Kidney (tissue), 13 donors: ENCODE measurements at regions not wholly inside any gene's neighbourhood (a gene's known extent, or its start where the extent isn't known, plus 50 kb on each side); places are given as distances from the start of the nearest gene placed in this dataset.

ENCODE experiments used
- DNase-seq, 5 donors: peaks; one replicate each; pipeline ENCODE4 v3.0.0-alpha.2; 2013 to 2020
- FAIRE-seq: peaks from 2 replicates; lab custom pipeline; 2012; peaks lifted over from hg19 to GRCh38; lab: Jason Lieb, UNC
- H3K27ac ChIP-seq, 2 donors: one replicate each; pipeline ENCODE4 v1.7.0; 2013; ENCODE audit warnings: low read depth in 2 of 2, low read length in 2 of 2, inconsistent platforms in 1 of 2
- H3K27me3 ChIP-seq: one replicate; pipeline ENCODE4 v1.7.1; 2013; ENCODE audit warnings: low read length, inconsistent platforms; ENCODE audit not compliant: control insufficient read depth, insufficient read depth
- H3K36me3 ChIP-seq, 3 donors: one replicate each; pipeline versions ENCODE4 v1.7.0 to v1.7.1; 2013; ENCODE audit warnings: low read length in 3 of 3, control low read depth in 1 of 3, inconsistent platforms in 1 of 3; ENCODE audit not compliant: insufficient read depth in 3 of 3, control insufficient read depth in 2 of 3
- H3K4me1 ChIP-seq, 3 donors: one replicate each; pipeline versions ENCODE4 v1.7.0 to v1.7.1; 2013; ENCODE audit warnings: low read length in 3 of 3, inconsistent platforms in 1 of 3, low read depth in 1 of 3; ENCODE audit not compliant: control insufficient read depth in 2 of 3, insufficient read depth in 2 of 3
- H3K4me3 ChIP-seq, 3 donors: one replicate each; pipeline versions ENCODE4 v1.7.0 to v1.8.1; 2013; ENCODE audit warnings: low read length in 3 of 3, control low read depth in 1 of 3, inconsistent platforms in 1 of 3
- H3K9ac ChIP-seq, 3 donors: one replicate each; pipeline versions ENCODE4 v1.7.0 to v1.7.1; 2013; ENCODE audit warnings: low read length in 3 of 3, control low read depth in 1 of 3, inconsistent platforms in 1 of 3
- H3K9me3 ChIP-seq, 3 donors: one replicate each; pipeline versions ENCODE4 v1.7.0 to v1.7.1; 2013; ENCODE audit warnings: low read length in 3 of 3, control low read depth in 1 of 3, inconsistent platforms in 1 of 3; ENCODE audit not compliant: control insufficient read depth in 2 of 3, insufficient read depth in 1 of 3
- CTCF ChIP-seq: IDR thresholded peaks from 3 replicates; pipeline ENCODE4 v1.5.1; 2012; ENCODE audit warnings: mild to moderate bottlenecking, moderate library complexity, borderline replicate concordance; ENCODE audit not compliant: insufficient read depth; ENCODE audit errors: extremely low read depth
- intact Hi-C: fragments of 100-400 bp; cut with DNase I; formaldehyde crosslinking; loops from one replicate; pipeline ENCODE4 v1.11.1; 2022
- donor health status: control.
- donor health status: control.
- donor health status: control.
- donor health status: control.
- donor health status: control.
- donor health status: DM: yes; HTN: yes; CAD: no.
- donor health status: Normal renal cell carcinoma (clear cell type).

GRCh38 chr12:78697817-78698415 lies 166.7 kb upstream of the SYT1 start:
- no peaks in the 10 kb centered on the region for H3K27me3 ChIP-seq
- no peak overlapping the region for H3K9ac ChIP-seq
- intact Hi-C loops = no loop called here
- no peak overlapping the region for H3K27ac ChIP-seq
- no peaks in the 10 kb centered on the region for H3K9me3 ChIP-seq
- DNase-seq (no peak), FAIRE-seq (peak; percentile 89)
- no peak for TF ChIP-seq CTCF
- no peak overlapping the region for H3K4me3 ChIP-seq
- no peaks in the 10 kb centered on the region for H3K4me1 ChIP-seq
- H3K36me3 ChIP-seq = no peaks in the 10 kb centered on the region

GRCh38 chr12:78698747-78699146 lies 165.8 kb upstream of the SYT1 start:
- H3K4me1 ChIP-seq = no peaks in the 10 kb centered on the region
- intact Hi-C loops = no loop called here
- no peaks in the 10 kb centered on the region for H3K36me3 ChIP-seq
- DNase-seq (no peak), FAIRE-seq (no peak)
- H3K27ac ChIP-seq = no peak overlapping the region
- H3K9ac ChIP-seq = no peak overlapping the region
- no peak for TF ChIP-seq CTCF
- no peak overlapping the region for H3K4me3 ChIP-seq
- H3K9me3 ChIP-seq = no peaks in the 10 kb centered on the region
- H3K27me3 ChIP-seq = no peaks in the 10 kb centered on the region

- TF ChIP-seq CTCF = no peak
- intact Hi-C loops = no loop called here
- DNase-seq (no peak), FAIRE-seq (no peak)
- no peaks in the 10 kb centered on the region for H3K36me3 ChIP-seq
- H3K27ac ChIP-seq = no peak overlapping the region
- H3K4me3 ChIP-seq = no peak overlapping the region
- H3K9ac ChIP-seq = no peak overlapping the region
- no peaks in the 10 kb centered on the region for H3K27me3 ChIP-seq
- no peaks in the 10 kb centered on the region for H3K9me3 ChIP-seq
- H3K4me1 ChIP-seq = no peaks in the 10 kb centered on the region
Observed at GRCh38 chr12:78700565-78700964, 164.0 kb upstream of the SYT1 start.
